GM18858 (cell line): ENCODE measurements at regions not wholly inside any gene's neighbourhood (a gene's known extent, or its start where the extent isn't known, plus 50 kb on each side); places are given as distances from the start of the nearest gene placed in this dataset.

Source experiments
- ATAC-seq: cut with Tn5 transposase; IDR thresholded peaks from one replicate; pipeline ENCODE4 v1.9.1; 2021; ENCODE audit not compliant: unreplicated experiment

- no peak for ATAC-seq
These were observed 181.1 kb upstream of the ARID2 start for GRCh38 chr12:45548426-45548825.

- no peak for ATAC-seq
These were observed 180.1 kb upstream of the ARID2 start for GRCh38 chr12:45549337-45549902.

GRCh38 chr12:45553204-45553603 is 176.3 kb upstream of the ARID2 start:
- ATAC-seq, result no peak

- ATAC-seq, result no peak
These were observed 172.5 kb upstream of the ARID2 start for GRCh38 chr12:45557016-45557415.

- ATAC-seq, result no peak
These were observed 171.2 kb upstream of the ARID2 start for GRCh38 chr12:45558353-45558752.

GRCh38 chr12:45559537-45559936 is 170.0 kb upstream of the ARID2 start:
- ATAC-seq, result no peak

GRCh38 chr12:45560689-45561088 is 168.8 kb upstream of the ARID2 start:
- ATAC-seq, result no peak

- ATAC-seq, result no peak
These were observed 168.0 kb upstream of the ARID2 start for GRCh38 chr12:45561488-45561887.

- no peak for ATAC-seq
These were observed 163.9 kb upstream of the ARID2 start for GRCh38 chr12:45565590-45565989.

GRCh38 chr12:45566257-45566656 is 163.2 kb upstream of the ARID2 start:
- ATAC-seq, result no peak

- no peak for ATAC-seq
These were observed 160.7 kb upstream of the ARID2 start for GRCh38 chr12:45568808-45569207.

- ATAC-seq, result no peak
These were observed 159.0 kb upstream of the ARID2 start for GRCh38 chr12:45570501-45570900.

GRCh38 chr12:45572114-45572513 is 157.4 kb upstream of the ARID2 start:
- ATAC-seq, result no peak

- no peak for ATAC-seq
These were observed 154.1 kb upstream of the ARID2 start for GRCh38 chr12:45575417-45575816.

GRCh38 chr12:45575823-45576475 is 153.6 kb upstream of the ARID2 start:
- ATAC-seq, result peak; percentile 58

GRCh38 chr12:45577844-45578399 is 151.6 kb upstream of the ARID2 start:
- ATAC-seq, result peak; percentile 31

- ATAC-seq, result no peak
These were observed 149.0 kb upstream of the ARID2 start for GRCh38 chr12:45580356-45580969.

GRCh38 chr12:45581112-45581511 is 148.4 kb upstream of the ARID2 start:
- ATAC-seq, result no peak

GRCh38 chr12:45582536-45582935 is 147.0 kb upstream of the ARID2 start:
- no peak for ATAC-seq

GRCh38 chr12:45582986-45583659 is 146.4 kb upstream of the ARID2 start:
- ATAC-seq, result no peak

- no peak for ATAC-seq
These were observed 145.2 kb upstream of the ARID2 start for GRCh38 chr12:45584336-45584735.
